ENCODE measurements at regions not wholly inside any gene's neighbourhood (a gene's known extent, or its start where the extent isn't known, plus 50 kb on each side); places are given as distances from the start of the nearest gene placed in this dataset.

DNA sequence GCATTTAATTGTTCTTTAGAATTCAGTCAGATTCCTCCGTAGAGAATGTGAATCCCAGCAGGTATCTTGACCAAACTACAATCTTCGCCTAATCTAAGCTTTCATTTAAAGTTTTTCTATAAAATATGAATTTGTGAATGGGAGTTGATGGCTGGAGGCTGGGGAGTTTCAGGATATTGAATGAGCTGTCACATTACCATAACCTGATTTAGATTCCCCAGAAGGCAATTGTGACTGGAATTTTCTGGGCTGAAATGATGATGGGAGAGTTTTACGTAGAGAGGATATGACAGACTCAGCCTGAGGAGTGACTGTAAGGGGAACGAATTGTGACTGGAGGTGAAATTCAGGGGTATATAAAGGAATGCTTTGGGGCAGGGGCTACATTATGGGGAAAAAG lies 411.7 kb upstream of the FZD8 start:
- CTCF ChIA-PET = no interaction called here
- H3K4me3 ChIP-seq (ENCODE audit: control extremely low read depth in 1 of 5, extremely low read depth in 1 of 5, insufficient read depth in 1 of 5, low read depth in 2 of 5, low read length in 4 of 5) = no peak overlapping the region
- no peaks in the 10 kb centered on the region for H3K4me1 ChIP-seq (ENCODE audit: control insufficient read depth in 2 of 2, insufficient read depth in 2 of 2, low read length in 2 of 2)
- no peak for DNase-seq
- H3K36me3 ChIP-seq (replicated peaks in 1 of 2; ENCODE audit: control extremely low read depth in 1 of 2, control insufficient read depth in 1 of 2, extremely low read depth in 1 of 2, insufficient read depth in 2 of 2, low read length in 1 of 2) = no peaks in the 10 kb centered on the region
- H2AFZ ChIP-seq (ENCODE audit: insufficient read depth, low read depth, low read length, poor library complexity, severe bottlenecking) = no peak overlapping the region
- no peak overlapping the region for H3K4me2 ChIP-seq (replicated peaks; ENCODE audit: low read depth, low read length, poor library complexity, severe bottlenecking)
- H3K9me3 ChIP-seq (ENCODE audit: control extremely low read depth in 1 of 3, control insufficient read depth in 2 of 3, insufficient read depth in 1 of 3, low read length in 2 of 3) = no peaks in the 10 kb centered on the region
- no peak for ATAC-seq (ENCODE audit: low read depth)
- Mint-ChIP-seq H3K4me1 (no peaks in the 10 kb centered on the region), H3K27ac (no peak overlapping the region), H3K4me3 (no peak overlapping the region), H3K27me3 (no peaks in the 10 kb centered on the region), H3K9me3 (ENCODE audit: insufficient read depth) (peaks cover 4% of the 10 kb centered on the region)
- no peaks in the 10 kb centered on the region for H3K27me3 ChIP-seq (replicated peaks in 1 of 4; ENCODE audit: control extremely low read depth in 1 of 4, control insufficient read depth in 3 of 4, insufficient read depth in 4 of 4, low read length in 3 of 4)
- WGBS (ENCODE audit: insufficient coverage) = 95% methylated on average over 2 of the region's 4 CpGs
- H3K79me2 ChIP-seq (ENCODE audit: control insufficient read depth, insufficient read depth, low read length) = no peaks in the 10 kb centered on the region
- intact Hi-C loops (cut with micrococcal nuclease) = no loop called here
- H3K27ac ChIP-seq (ENCODE audit: low read length in 2 of 2) = no peak overlapping the region
- POLR2A ChIA-PET = no interaction called here
- no peaks in the 10 kb centered on the region for H4K20me1 ChIP-seq (ENCODE audit: control insufficient read depth, insufficient read depth, low read length, poor library complexity, severe bottlenecking)
- H3K9ac ChIP-seq (ENCODE audit: low read length) = no peak overlapping the region
- TF ChIP-seq EZH2 (IDR thresholded peaks at IDR 0.05; ENCODE audit: borderline replicate concordance, insufficient read depth, low read depth, low read length, poor library complexity, severe bottlenecking) = no peak
- TF ChIP-seq, protein P1, sequence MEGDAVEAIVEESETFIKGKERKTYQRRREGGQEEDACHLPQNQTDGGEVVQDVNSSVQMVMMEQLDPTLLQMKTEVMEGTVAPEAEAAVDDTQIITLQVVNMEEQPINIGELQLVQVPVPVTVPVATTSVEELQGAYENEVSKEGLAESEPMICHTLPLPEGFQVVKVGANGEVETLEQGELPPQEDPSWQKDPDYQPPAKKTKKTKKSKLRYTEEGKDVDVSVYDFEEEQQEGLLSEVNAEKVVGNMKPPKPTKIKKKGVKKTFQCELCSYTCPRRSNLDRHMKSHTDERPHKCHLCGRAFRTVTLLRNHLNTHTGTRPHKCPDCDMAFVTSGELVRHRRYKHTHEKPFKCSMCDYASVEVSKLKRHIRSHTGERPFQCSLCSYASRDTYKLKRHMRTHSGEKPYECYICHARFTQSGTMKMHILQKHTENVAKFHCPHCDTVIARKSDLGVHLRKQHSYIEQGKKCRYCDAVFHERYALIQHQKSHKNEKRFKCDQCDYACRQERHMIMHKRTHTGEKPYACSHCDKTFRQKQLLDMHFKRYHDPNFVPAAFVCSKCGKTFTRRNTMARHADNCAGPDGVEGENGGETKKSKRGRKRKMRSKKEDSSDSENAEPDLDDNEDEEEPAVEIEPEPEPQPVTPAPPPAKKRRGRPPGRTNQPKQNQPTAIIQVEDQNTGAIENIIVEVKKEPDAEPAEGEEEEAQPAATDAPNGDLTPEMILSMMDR (IDR thresholded peaks at IDR 0.05) = no peak

DNA sequence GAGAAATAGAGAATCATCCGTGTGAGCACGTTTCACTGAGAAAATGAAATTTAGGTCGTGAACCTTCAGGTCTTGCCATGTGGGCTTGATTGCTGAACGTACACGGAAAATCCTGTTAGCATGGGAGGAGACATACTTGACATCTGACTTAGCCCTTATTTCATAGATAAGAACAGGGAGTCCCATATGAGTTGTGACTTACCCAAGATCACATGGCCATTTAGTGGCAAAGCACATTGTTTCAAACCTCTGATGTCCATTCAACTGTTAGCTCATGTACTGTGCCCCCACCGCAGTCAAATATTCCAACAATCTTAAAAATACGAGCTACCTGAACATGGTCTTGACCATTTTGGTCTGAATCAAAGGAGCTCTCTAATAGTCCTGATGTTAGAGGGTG lies 411.2 kb upstream of the FZD8 start:
- Mint-ChIP-seq H3K4me3 (no peak overlapping the region), H3K4me1 (no peaks in the 10 kb centered on the region), H3K9me3 (ENCODE audit: insufficient read depth) (peaks cover 4% of the 10 kb centered on the region), H3K27ac (no peak overlapping the region), H3K27me3 (no peaks in the 10 kb centered on the region)
- POLR2A ChIA-PET = no interaction called here
- TF ChIP-seq EZH2 (IDR thresholded peaks at IDR 0.05; ENCODE audit: borderline replicate concordance, insufficient read depth, low read depth, low read length, poor library complexity, severe bottlenecking) = no peak
- TF ChIP-seq, protein P1 (IDR thresholded peaks at IDR 0.05) = no peak
- H3K4me3 ChIP-seq (ENCODE audit: control extremely low read depth in 1 of 5, extremely low read depth in 1 of 5, insufficient read depth in 1 of 5, low read depth in 2 of 5, low read length in 4 of 5) = no peak overlapping the region
- DNase-seq = no peak
- no peaks in the 10 kb centered on the region for H3K27me3 ChIP-seq (replicated peaks in 1 of 4; ENCODE audit: control extremely low read depth in 1 of 4, control insufficient read depth in 3 of 4, insufficient read depth in 4 of 4, low read length in 3 of 4)
- no peaks in the 10 kb centered on the region for H3K4me1 ChIP-seq (ENCODE audit: control insufficient read depth in 2 of 2, insufficient read depth in 2 of 2, low read length in 2 of 2)
- no peak overlapping the region for H3K27ac ChIP-seq (ENCODE audit: low read length in 2 of 2)
- H3K9ac ChIP-seq (ENCODE audit: low read length) = no peak overlapping the region
- H3K79me2 ChIP-seq (ENCODE audit: control insufficient read depth, insufficient read depth, low read length) = no peaks in the 10 kb centered on the region
- no peaks in the 10 kb centered on the region for H4K20me1 ChIP-seq (ENCODE audit: control insufficient read depth, insufficient read depth, low read length, poor library complexity, severe bottlenecking)
- H3K36me3 ChIP-seq (replicated peaks in 1 of 2; ENCODE audit: control extremely low read depth in 1 of 2, control insufficient read depth in 1 of 2, extremely low read depth in 1 of 2, insufficient read depth in 2 of 2, low read length in 1 of 2) = no peaks in the 10 kb centered on the region
- WGBS (ENCODE audit: insufficient coverage) = 100% methylated on average over 2 of the region's 7 CpGs
- no peaks in the 10 kb centered on the region for H3K9me3 ChIP-seq (ENCODE audit: control extremely low read depth in 1 of 3, control insufficient read depth in 2 of 3, insufficient read depth in 1 of 3, low read length in 2 of 3)
- no peak overlapping the region for H3K4me2 ChIP-seq (replicated peaks; ENCODE audit: low read depth, low read length, poor library complexity, severe bottlenecking)
- no peak for ATAC-seq (ENCODE audit: low read depth)
- no peak overlapping the region for H2AFZ ChIP-seq (ENCODE audit: insufficient read depth, low read depth, low read length, poor library complexity, severe bottlenecking)
- intact Hi-C loops (cut with micrococcal nuclease) = no loop called here
- CTCF ChIA-PET = no interaction called here

All from B cell (primary cell).